K562 (cell line): ENCODE measurements at regions not wholly inside any gene's neighbourhood (a gene's known extent, or its start where the extent isn't known, plus 50 kb on each side); places are given as distances from the start of the nearest gene placed in this dataset.

Experiments
- ATAC-seq: fragments of 200-7000 bp; cut with Tn5 transposase; 3 replicates; pipeline ENCODE4 v1.9.1; 2020; ENCODE audit warnings: moderate library complexity
- BruUV-seq: library from RNA; stranded (reverse); fragments of 400-500 nt; replicated peaks from 2 replicates; lab custom pipeline; 2021; lab: Mats Ljungman, UMichigan
- CTCF ChIA-PET: fragments of 300-600 bp; formaldehyde crosslinking; extraction: SDS; loops from one replicate; lab custom pipeline; 2021; ENCODE audit warnings: low intra/inter-chr PET ratio; lab: Yijun Ruan, JAX
- POLR2A ChIA-PET: fragments of 300-600, 350-650 bp; sonication (Branson Sonifier 250); formaldehyde crosslinking; extraction: SDS; loops from one replicate; lab custom pipeline; 2021; ENCODE audit warnings: antibody characterized with exemption, inconsistent platforms; lab: Yijun Ruan, JAX
- DNase-seq, 4 experiments: peaks; one replicate each; pipeline versions ENCODE4 v3.0.0 to v3.0.0-alpha.2; 2011 to 2018; ENCODE audit warnings: low spot score in 3 of 4, mixed read lengths in 3 of 4; ENCODE audit errors: extremely low read depth in 1 of 4
- FAIRE-seq: peaks from 2 replicates; lab custom pipeline; 2011; peaks lifted over from hg19 to GRCh38; lab: Jason Lieb, UNC
- H2AFZ ChIP-seq: 2 replicates; pipeline ENCODE4 v1.6.0; 2011; ENCODE audit warnings: low read depth, low read length, control low read depth, inconsistent platforms
- H3K27ac ChIP-seq: fragments of 200-600 bp; 3 replicates; pipeline ENCODE4 v1.8.0; 2011; ENCODE audit warnings: low read depth, mild to moderate bottlenecking, control low read depth, inconsistent platforms, low read length, moderate library complexity, mixed read lengths; ENCODE audit errors: extremely low read depth
- H3K27me3 ChIP-seq, 2 experiments: fragments of 300-600 bp in 1 of 2; 2 replicates in 1 of 2; 3 replicates in 1 of 2; pipeline versions ENCODE4 v1.6.0 to v1.8.0; 2011; ENCODE audit warnings: inconsistent platforms in 2 of 2, low read length in 2 of 2, mild to moderate bottlenecking in 1 of 2, mixed read lengths in 1 of 2, moderate library complexity in 1 of 2; ENCODE audit not compliant: control insufficient read depth in 2 of 2, insufficient read depth in 2 of 2
- H3K36me3 ChIP-seq: fragments of 300-600 bp; 3 replicates; pipeline ENCODE4 v1.8.0; 2011; ENCODE audit warnings: mild to moderate bottlenecking, low read length, inconsistent platforms; ENCODE audit not compliant: control insufficient read depth, insufficient read depth
- H3K4me1 ChIP-seq, 2 experiments: fragments of 200-600 bp in 1 of 2; replicated peaks in 1 of 2; 2 replicates in 1 of 2; 3 replicates in 1 of 2; pipeline versions ENCODE4 v1.5.1 to v1.8.0; 2011; ENCODE audit warnings: inconsistent platforms in 2 of 2, low read length in 2 of 2, mild to moderate bottlenecking in 1 of 2, mixed read lengths in 1 of 2, moderate library complexity in 1 of 2; ENCODE audit not compliant: control insufficient read depth in 2 of 2, insufficient read depth in 2 of 2
- H3K4me2 ChIP-seq: 2 replicates; pipeline ENCODE4 v1.6.1; 2011; ENCODE audit warnings: low read length, control low read depth, inconsistent platforms, mixed read lengths; ENCODE audit not compliant: insufficient read depth
- H3K4me3 ChIP-seq: fragments of 200-600 bp; sonication (generic), shearing (Covaris generic); 2 replicates; pipeline ENCODE4 v1.5.1; 2016; ENCODE audit warnings: control low read depth, inconsistent platforms
- H3K79me2 ChIP-seq: fragments of 200-600 bp; 3 replicates; pipeline ENCODE4 v1.8.0; 2011; ENCODE audit warnings: low read length, inconsistent platforms; ENCODE audit not compliant: control insufficient read depth, insufficient read depth
- H3K9ac ChIP-seq, 2 experiments: 2 replicates each; pipeline versions ENCODE4 v1.6.0 to v1.6.1; 2011; ENCODE audit warnings: low read depth in 2 of 2, low read length in 2 of 2, control low read depth in 1 of 2, inconsistent platforms in 1 of 2, mild to moderate bottlenecking in 1 of 2, mixed read lengths in 1 of 2; ENCODE audit not compliant: insufficient read depth in 1 of 2
- H3K9me1 ChIP-seq: one replicate; pipeline ENCODE4 v1.6.0; 2011; ENCODE audit warnings: inconsistent platforms, mild to moderate bottlenecking, low read length, moderate library complexity; ENCODE audit not compliant: control insufficient read depth, insufficient read depth
- H3K9me3 ChIP-seq: replicated peaks from 2 replicates; pipeline ENCODE4 v1.5.1; 2011; ENCODE audit warnings: low read depth, low read length, inconsistent platforms; ENCODE audit not compliant: control insufficient read depth, insufficient read depth
- H4K20me1 ChIP-seq: replicated peaks from 2 replicates; pipeline ENCODE4 v1.6.1; 2011; ENCODE audit warnings: low read length, inconsistent platforms, mixed read lengths; ENCODE audit not compliant: control insufficient read depth, insufficient read depth
- MAFG ChIP-seq: fragments of 450-650 bp; conservative IDR thresholded peaks from 2 replicates; pipeline ENCODE4 v1.6.1; 2016; ENCODE audit warnings: missing genetic modification characterization, missing compliant biosample characterization
- RHOXF2B ChIP-seq: fragments of 250-450 bp; sonication (Bioruptor Pico); conservative IDR thresholded peaks from 2 replicates; pipeline ENCODE4 v1.5.1; 2021
- SAFB2 ChIP-seq: fragments of 200-400 bp; formaldehyde crosslinking; IDR thresholded peaks from 2 replicates; pipeline ENCODE4 v1.6.1; 2018; ENCODE audit warnings: borderline replicate concordance, low read length, low read depth, moderate library complexity; ENCODE audit not compliant: severe bottlenecking
- ZBTB26 ChIP-seq: fragments of 450-650 bp; formaldehyde crosslinking; IDR thresholded peaks from 2 replicates; pipeline ENCODE4 v1.4.0; 2022; ENCODE audit warnings: missing genetic modification characterization
- ZNF232 ChIP-seq: sonication (generic); formaldehyde crosslinking; IDR thresholded peaks from 2 replicates; pipeline ENCODE4 v1.8.0; 2022; ENCODE audit warnings: mild to moderate bottlenecking, missing genetic modification reagents
- ZNF79 ChIP-seq: fragments of 250-450 bp; sonication (Bioruptor Pico); IDR thresholded peaks from 2 replicates; pipeline ENCODE4 v1.4.0; 2020; ENCODE audit warnings: low read depth, mild to moderate bottlenecking, moderate library complexity
- WGBS: fragments of 100-300 bp; shearing (Covaris generic); methylation state at CpG from one replicate; pipeline ENCODE4 v1.1.6; 2016; ENCODE audit warnings: low coverage, mixed read lengths; ENCODE audit not compliant: insufficient coverage; ENCODE audit errors: missing lambda C conversion rate; 5-methylcytosine and 5-hydroxymethylcytosine counted together
- in situ Hi-C: fragments of 300-500 bp; cut with MboI; formaldehyde crosslinking; loops from 4 replicates; pipeline ENCODE4 v1.15.0; 2018; ENCODE audit warnings: inconsistent platforms, mixed read lengths
- intact Hi-C: fragments of 100-400 bp; cut with micrococcal nuclease; formaldehyde crosslinking; loops from 2 replicates; pipeline ENCODE4 v1.14.2; 2022

- CTCF ChIA-PET: no interaction called here
- Histone ChIP-seq H3K4me3 (no peak overlapping the region), H3K9ac (no peak overlapping the region), H3K9me3 (no peaks in the 10 kb centered on the region), H3K27ac (no peak overlapping the region), H3K4me2 (no peak overlapping the region), H2AFZ (no peak overlapping the region), H3K36me3 (no peaks in the 10 kb centered on the region), H3K4me1 (no peaks in the 10 kb centered on the region; a peak in 1 of 5 replicates), H4K20me1 (no peaks in the 10 kb centered on the region), H3K79me2 (no peaks in the 10 kb centered on the region), H3K27me3 (peaks cover 2 to 4% of the 10 kb centered on the region in 2 experiments; a peak in 1 of 5 replicates), H3K9me1 (no peaks in the 10 kb centered on the region)
- FAIRE-seq (no peak), ATAC-seq (no peak), DNase-seq (no peak)
- WGBS: 0% methylated on average over 3 of the region's 3 CpGs
- intact Hi-C loops (no loop called here), in situ Hi-C loops (no loop called here)
- no TSS peak for BruUV-seq
- TF ChIP-seq ZNF232 (CRISPR knock-in tag): no peak
- no peak for TF ChIP-seq ZBTB26
- TF ChIP-seq MAFG (tag): 0 out of 2 replicates have a peak, but pooled peaks have one; percentile 7
- TF ChIP-seq SAFB2: no peak
- TF ChIP-seq RHOXF2B (CRISPR knock-in tag): no peak
- no peak for TF ChIP-seq ZNF79
- POLR2A ChIA-PET: interaction anchor here (1.1 kb wide), 1 partner anchor 10 kb away, joined by 5 read pairs; no protein-coding TSS in a partner anchor
These were observed 135.9 kb downstream of the SLC30A10 start for GRCh38 chr1:219792337-219793021.
